Endometrium (tissue), 2 donors: ENCODE measurements at regions not wholly inside any gene's neighbourhood (a gene's known extent, or its start where the extent isn't known, plus 50 kb on each side); places are given as distances from the start of the nearest gene placed in this dataset.

Experiments
- FAIRE-seq: peaks from 2 replicates; lab custom pipeline; 2012; peaks lifted over from hg19 to GRCh38; lab: Jason Lieb, UNC
- donor health status: control.
- donor health status: control.

- no peak for FAIRE-seq
Observed at GRCh38 chr12:45670346-45671065, 59.0 kb upstream of the ARID2 start.

- FAIRE-seq = no peak
Observed at GRCh38 chr12:45671254-45671653, 58.3 kb upstream of the ARID2 start.

- FAIRE-seq = no peak
Observed at GRCh38 chr12:45674181-45674977, 55.1 kb upstream of the ARID2 start.

- no peak for FAIRE-seq
Observed at GRCh38 chr12:45675534-45675933, 54.0 kb upstream of the ARID2 start.
